ENCODE measurements at regions not wholly inside any gene's neighbourhood (a gene's known extent, or its start where the extent isn't known, plus 50 kb on each side); places are given as distances from the start of the nearest gene placed in this dataset.

- TF ChIP-seq, protein P1, sequence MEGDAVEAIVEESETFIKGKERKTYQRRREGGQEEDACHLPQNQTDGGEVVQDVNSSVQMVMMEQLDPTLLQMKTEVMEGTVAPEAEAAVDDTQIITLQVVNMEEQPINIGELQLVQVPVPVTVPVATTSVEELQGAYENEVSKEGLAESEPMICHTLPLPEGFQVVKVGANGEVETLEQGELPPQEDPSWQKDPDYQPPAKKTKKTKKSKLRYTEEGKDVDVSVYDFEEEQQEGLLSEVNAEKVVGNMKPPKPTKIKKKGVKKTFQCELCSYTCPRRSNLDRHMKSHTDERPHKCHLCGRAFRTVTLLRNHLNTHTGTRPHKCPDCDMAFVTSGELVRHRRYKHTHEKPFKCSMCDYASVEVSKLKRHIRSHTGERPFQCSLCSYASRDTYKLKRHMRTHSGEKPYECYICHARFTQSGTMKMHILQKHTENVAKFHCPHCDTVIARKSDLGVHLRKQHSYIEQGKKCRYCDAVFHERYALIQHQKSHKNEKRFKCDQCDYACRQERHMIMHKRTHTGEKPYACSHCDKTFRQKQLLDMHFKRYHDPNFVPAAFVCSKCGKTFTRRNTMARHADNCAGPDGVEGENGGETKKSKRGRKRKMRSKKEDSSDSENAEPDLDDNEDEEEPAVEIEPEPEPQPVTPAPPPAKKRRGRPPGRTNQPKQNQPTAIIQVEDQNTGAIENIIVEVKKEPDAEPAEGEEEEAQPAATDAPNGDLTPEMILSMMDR (IDR thresholded peaks at IDR 0.05): no peak
- Histone ChIP-seq H3K9me3 (no peaks in the 10 kb centered on the region), H3K4me3 (no peak overlapping the region), H3K4me1 (no peaks in the 10 kb centered on the region), H3K27me3 (no peaks in the 10 kb centered on the region), H3K36me3 (no peaks in the 10 kb centered on the region), H3K27ac (no peak overlapping the region)
- DNase-seq (ENCODE audit: low spot score): no peak
Observed at GRCh38 chr1:80509965-80510522, 1290.7 kb upstream of the ADGRL2 start.

- Histone ChIP-seq H3K9me3 (peaks cover 0 to 4% of the 10 kb centered on the region in 2 donors), H3K36me3 (no peaks in the 10 kb centered on the region), H3K4me3 (no peak overlapping the region), H3K27ac (no peak overlapping the region), H3K27me3 (no peaks in the 10 kb centered on the region), H3K4me1 (no peaks in the 10 kb centered on the region)
- TF ChIP-seq, protein P1 (IDR thresholded peaks at IDR 0.05): no peak
- no peak for DNase-seq (ENCODE audit: low spot score)
Observed at GRCh38 chr1:80506216-80506615, 1294.5 kb upstream of the ADGRL2 start.

DNA sequence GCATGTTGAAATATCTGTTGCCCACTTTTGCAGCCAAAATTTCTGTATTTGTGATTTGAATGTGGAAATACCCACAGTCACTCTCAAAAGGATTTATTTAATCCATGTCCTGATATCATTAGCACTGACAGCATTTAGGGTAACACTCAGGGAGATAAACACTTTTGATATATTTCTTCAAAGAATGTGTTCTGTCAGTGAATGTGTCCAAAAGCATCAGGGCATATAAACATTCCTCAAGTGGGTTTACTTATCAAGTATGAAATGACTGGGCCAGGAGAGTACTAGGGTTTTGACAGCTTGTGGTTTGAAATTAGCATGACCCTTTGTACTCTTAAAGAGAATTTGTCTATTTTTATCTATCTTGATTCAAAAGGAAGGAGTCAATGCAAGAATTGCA, 1302.1 kb upstream of the ADGRL2 start:
- H3K4me1 ChIP-seq: no peaks in the 10 kb centered on the region
- H3K27ac ChIP-seq: peak overlapping the region in 1 of 2 donors; percentile 64
- no peaks in the 10 kb centered on the region for H3K27me3 ChIP-seq
- no peak for DNase-seq (ENCODE audit: low spot score)
- no peaks in the 10 kb centered on the region for H3K36me3 ChIP-seq
- no peak overlapping the region for H3K4me3 ChIP-seq
- peaks cover 0 to 6% of the 10 kb centered on the region in 2 donors for H3K9me3 ChIP-seq
- TF ChIP-seq, protein P1 (IDR thresholded peaks at IDR 0.05): no peak

- Histone ChIP-seq H3K27me3 (no peaks in the 10 kb centered on the region), H3K4me3 (no peak overlapping the region), H3K4me1 (no peaks in the 10 kb centered on the region), H3K27ac (no peak overlapping the region), H3K9me3 (no peaks in the 10 kb centered on the region), H3K36me3 (no peaks in the 10 kb centered on the region)
- TF ChIP-seq, protein P1 (IDR thresholded peaks at IDR 0.05): no peak
- no peak for DNase-seq (ENCODE audit: low spot score)
Observed at GRCh38 chr1:80495806-80496205, 1304.9 kb upstream of the ADGRL2 start.

DNA sequence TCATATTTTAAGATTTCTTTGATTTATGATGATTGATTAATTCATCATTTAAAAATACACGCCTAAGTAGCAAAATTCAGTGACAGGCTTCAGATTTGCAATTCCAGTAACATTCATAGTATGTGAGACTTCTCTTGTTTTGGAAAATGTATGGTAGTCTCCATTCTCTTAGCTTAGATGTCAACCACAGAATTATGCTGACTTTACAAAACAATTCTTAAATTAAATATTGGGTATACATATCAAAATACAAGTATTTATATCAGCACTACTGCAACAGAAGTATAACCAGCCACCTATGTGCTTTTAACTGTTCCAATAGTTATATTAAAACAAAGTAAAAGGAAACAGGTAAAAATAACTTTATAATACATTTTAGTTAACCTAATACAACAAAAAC, 1328.6 kb upstream of the ADGRL2 start:
- H3K27me3 ChIP-seq: no peaks in the 10 kb centered on the region
- no peaks in the 10 kb centered on the region for H3K4me1 ChIP-seq
- H3K36me3 ChIP-seq: no peaks in the 10 kb centered on the region
- TF ChIP-seq, protein P1 (IDR thresholded peaks at IDR 0.05): no peak
- no peak overlapping the region for H3K4me3 ChIP-seq
- no peaks in the 10 kb centered on the region for H3K9me3 ChIP-seq
- no peak overlapping the region for H3K27ac ChIP-seq
- no peak for DNase-seq (ENCODE audit: low spot score)

GRCh38 chr1:80468356-80468755, 1332.4 kb upstream of the ADGRL2 start:
- Histone ChIP-seq H3K4me3 (no peak overlapping the region), H3K4me1 (no peaks in the 10 kb centered on the region), H3K9me3 (no peaks in the 10 kb centered on the region), H3K27ac (no peak overlapping the region), H3K27me3 (no peaks in the 10 kb centered on the region), H3K36me3 (no peaks in the 10 kb centered on the region)
- TF ChIP-seq, protein P1 (IDR thresholded peaks at IDR 0.05): no peak
- DNase-seq (ENCODE audit: low spot score): no peak

Measured in right atrium auricular region (tissue), 2 donors.